ENCODE measurements at regions not wholly inside any gene's neighbourhood (a gene's known extent, or its start where the extent isn't known, plus 50 kb on each side); places are given as distances from the start of the nearest gene placed in this dataset.
"Not testable (repeated sequence)": the region's sequence is repeated elsewhere in the genome, so short reads cannot be mapped to it uniquely, and the experiment has no call there.

DNA sequence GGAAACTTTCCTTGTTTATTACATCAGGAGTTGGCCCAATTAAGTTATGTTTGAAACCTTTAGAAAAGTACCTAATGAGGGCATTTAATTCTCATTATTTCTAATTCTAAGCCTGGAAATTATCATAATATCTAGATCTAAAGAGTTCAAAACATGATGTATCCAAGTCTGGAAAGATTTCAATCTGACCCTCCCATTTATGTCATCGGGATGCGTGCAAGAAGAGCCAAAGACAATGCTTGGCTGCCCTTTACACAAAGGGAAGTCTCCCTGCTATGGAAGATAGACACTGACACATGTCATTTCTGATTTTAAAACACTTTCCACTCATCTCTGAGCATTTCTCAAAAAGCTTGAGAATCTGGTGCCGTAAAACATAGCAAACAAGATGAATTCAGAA lies 222.4 kb downstream of the ANTXR2 start:
- DNase-seq (ENCODE audit: low spot score): no peak

DNA sequence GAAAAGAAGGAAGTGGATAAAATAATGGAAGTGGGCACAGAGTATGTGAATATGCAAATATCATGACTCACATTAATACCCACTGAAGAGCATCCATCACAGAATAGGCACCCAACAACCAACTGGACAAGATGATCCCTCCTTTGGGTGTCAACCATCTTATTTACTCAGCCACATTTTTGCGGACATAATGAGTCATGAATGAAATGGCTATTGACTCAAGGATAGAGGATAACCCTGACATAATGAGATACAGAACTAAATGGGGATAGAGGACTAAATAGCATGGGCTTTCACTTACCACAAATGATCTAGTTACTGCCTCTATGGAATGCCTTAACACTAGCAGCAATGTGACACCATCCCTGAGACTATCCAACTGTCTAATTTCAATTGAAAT lies 224.7 kb downstream of the ANTXR2 start:
- DNase-seq (ENCODE audit: low spot score): no peak

DNA sequence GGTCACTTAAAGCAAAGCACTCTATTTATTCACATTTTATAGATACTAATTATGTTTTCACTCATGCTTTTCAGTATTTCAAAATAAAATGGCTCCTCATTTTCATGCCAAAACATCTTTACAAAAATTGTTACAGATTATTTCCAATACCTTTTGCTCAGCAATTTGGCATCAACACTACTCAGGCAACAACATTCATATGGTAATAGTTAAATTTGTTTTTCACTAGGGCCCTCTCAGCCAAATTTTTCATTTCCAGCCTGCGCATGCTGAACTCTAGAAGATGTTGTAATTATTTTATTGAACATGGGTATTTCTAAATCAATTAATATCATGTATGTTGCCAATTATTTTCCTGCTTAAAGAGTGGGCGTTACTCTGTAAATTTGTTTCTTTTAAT lies 225.6 kb downstream of the ANTXR2 start:
- no peak for DNase-seq (ENCODE audit: low spot score)

DNA sequence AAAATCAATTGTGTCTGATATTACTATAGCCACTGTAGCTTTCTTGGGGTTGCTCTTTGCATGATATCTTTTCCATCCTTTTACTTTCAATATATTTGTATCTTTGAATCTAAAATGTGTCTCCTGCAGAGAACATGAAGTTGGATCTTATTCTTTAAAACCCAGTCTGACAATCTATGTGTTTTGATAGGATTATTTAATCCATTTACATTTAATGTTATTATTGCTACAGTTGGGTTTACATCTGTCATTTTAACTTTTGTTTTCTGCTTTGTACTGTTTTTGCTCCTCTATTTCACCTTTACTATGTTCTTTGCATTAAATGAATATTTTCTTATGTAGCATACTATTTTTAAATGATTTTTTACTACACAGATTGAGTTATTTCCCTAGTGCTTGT lies 230.9 kb downstream of the ANTXR2 start:
- DNase-seq (ENCODE audit: low spot score): no peak

DNA sequence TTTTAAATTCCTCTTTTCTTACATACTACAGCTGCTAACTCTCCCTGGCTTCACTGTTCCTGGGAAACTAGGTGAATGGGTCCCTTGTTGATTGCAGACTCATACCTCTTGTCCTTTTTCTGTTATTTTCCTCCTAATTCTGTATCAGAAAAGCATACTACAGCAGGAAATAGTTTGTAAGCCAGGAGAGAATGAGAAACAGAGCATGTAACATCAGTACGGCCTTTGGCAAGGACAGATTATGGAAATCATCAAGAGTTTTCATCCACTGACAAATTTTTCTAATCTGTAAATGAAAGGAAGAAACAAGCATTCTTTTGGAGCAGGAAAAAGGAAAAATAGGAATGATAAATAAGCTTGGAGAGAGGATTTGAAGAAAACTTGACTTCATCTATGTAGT lies 239.2 kb downstream of the ANTXR2 start:
- no peak for DNase-seq (ENCODE audit: low spot score)

GRCh38 chr4:79831701-79832514 lies 241.1 kb downstream of the ANTXR2 start:
- DNase-seq (ENCODE audit: low spot score): no peak

- DNase-seq (ENCODE audit: low spot score): no peak
These were observed 241.9 kb downstream of the ANTXR2 start for GRCh38 chr4:79831119-79831528.

DNA sequence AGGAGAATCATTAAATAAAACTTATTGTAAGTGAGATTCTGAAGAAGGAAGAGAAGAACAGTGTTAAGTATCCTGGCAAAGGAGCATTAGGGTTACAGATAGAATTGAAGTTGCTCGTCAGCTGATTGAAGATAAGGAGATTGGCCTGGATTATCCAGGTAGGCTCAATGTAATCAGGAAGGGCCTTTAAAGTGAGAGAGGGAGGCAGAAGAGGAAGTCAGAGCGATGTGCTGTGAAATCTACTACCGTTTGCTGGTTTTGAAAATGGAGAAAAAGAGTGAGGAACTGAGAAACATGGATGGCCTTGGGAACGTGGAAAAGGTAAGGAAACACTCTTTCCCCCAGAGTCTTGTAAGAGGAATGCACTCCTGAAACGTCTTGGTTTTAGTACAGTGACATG lies 245.7 kb downstream of the ANTXR2 start:
- no peak for DNase-seq (ENCODE audit: low spot score)

- DNase-seq (ENCODE audit: low spot score): no peak
These were observed 249.8 kb downstream of the ANTXR2 start for GRCh38 chr4:79823148-79823763.

DNA sequence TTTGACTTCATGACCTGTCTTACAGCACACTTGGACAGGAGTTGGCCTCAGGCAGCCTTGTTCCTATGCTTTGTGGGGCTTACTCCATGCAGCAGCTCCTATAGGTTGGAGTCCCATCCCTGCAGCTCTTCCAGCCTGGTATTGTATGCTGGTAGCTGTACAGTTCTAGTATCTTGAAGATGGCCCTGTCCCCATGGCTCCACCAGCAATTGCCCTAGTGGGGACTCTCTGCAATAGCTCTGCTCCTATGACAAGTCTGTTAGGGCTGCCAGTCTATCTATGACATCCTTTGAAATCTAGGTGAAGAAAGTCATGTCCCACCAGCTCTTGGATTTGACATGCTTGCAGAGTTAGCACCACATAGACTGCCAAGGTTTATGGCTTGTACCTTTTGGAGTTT lies 252.6 kb downstream of the ANTXR2 start:
- DNase-seq (ENCODE audit: low spot score): no peak

GRCh38 chr4:79807933-79808332 lies 265.1 kb downstream of the ANTXR2 start:
- not testable (repeated sequence) for DNase-seq (ENCODE audit: low spot score)

GRCh38 chr4:79798047-79798446 lies 275.0 kb downstream of the ANTXR2 start:
- DNase-seq (ENCODE audit: low spot score): no peak

GRCh38 chr4:79796948-79797347 lies 276.1 kb downstream of the ANTXR2 start:
- no peak for DNase-seq (ENCODE audit: low spot score)

DNA sequence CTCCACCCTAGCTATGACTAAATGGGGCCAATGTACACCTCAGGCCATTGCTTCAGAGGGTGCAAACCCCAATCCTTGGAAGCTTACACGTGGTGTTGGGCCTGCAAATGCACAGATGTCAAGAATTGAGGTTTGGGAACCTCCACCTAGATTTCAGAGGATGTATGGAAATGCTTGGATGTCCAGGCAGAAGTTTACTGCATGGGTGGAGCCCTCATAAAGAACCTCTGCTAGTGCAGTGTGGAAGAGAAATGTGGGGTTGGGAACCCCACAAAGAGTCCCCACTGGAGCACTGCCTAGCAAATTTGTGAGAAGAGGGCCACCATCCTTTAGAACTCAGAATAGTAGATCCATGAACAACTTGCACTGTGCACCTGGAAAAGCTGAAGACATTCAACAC lies 284.1 kb downstream of the ANTXR2 start:
- DNase-seq (ENCODE audit: low spot score): no peak

- no peak for DNase-seq (ENCODE audit: low spot score)
These were observed 292.9 kb downstream of the ANTXR2 start for GRCh38 chr4:79780129-79780528.

GRCh38 chr4:79772510-79772909 lies 300.5 kb downstream of the ANTXR2 start:
- no peak for DNase-seq (ENCODE audit: low spot score)

DNA sequence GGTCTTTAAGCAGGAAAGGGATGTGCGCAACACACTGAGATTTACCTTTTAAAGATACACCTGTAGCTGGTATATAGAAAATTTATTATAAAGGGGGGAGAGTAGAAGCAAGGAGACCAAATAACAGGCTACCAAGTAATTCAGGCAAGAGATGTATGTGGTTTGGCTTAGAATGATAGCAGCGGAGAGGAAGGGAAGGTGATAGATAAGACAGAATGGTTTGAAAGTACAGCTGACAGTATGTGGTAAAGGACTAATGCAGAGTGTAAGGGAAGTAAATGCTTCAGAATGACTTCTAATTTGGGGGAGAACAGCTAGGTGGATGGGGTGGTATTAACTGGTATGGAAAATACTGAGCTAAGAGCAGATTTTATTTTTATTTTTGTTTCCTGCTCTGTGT lies 308.9 kb downstream of the ANTXR2 start:
- DNase-seq (ENCODE audit: low spot score): no peak

DNA sequence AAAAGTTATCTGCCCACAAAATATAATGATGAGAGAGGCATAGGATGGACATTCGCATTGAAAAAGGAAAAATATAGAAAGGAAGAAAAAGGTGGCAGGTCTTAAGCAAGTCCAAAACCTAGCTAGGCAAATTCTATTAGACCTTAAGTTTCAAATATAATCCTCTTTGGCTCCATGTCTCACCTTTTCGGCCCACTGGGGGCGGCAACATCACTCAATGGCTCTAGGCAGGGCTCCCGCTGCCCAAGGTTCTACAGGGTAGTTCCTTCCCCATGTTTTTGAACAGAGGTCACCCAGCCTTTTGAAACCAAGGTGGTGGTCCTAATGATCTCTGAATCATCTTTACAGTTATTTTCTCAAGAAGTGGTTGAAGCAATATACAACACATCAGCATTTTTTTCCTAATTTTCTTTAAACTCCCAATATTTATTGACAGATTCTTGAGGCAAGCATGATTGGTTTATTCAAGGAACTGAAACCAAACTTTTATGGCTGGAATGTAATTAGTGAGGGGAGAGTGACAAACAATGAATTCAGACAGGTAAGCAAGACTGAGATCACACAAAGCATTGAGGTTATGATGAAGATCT lies 309.4 kb downstream of the ANTXR2 start:
- DNase-seq (ENCODE audit: low spot score): no peak

GRCh38 chr4:79759793-79760192 lies 313.2 kb downstream of the ANTXR2 start:
- no peak for DNase-seq (ENCODE audit: low spot score)

- DNase-seq (ENCODE audit: low spot score): no peak
These were observed 315.4 kb downstream of the ANTXR2 start for GRCh38 chr4:79757600-79757999.

- no peak for DNase-seq (ENCODE audit: low spot score)
These were observed 316.7 kb downstream of the ANTXR2 start for GRCh38 chr4:79756140-79756895.

GRCh38 chr4:79748835-79749234 lies 324.2 kb downstream of the ANTXR2 start:
- no peak for DNase-seq (ENCODE audit: low spot score)

DNA sequence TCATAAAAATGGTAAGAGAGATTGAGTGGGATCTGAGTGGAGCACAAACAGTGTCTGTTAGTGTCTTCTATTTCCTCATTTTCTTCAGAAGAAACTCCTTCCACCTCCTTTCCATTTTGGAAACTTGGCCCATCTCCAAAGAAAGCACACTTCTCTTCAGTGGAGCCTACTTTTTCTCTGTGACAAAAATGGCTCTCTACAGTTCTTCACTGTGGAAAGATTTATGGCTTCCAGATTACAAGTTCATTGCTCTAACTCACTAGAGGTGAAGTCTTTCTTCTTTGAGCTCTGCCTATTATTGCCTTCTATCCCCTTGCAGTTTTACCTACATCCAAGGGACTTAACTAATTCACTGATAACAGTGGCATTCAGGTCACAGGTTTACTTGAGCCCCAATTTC lies 325.8 kb downstream of the ANTXR2 start:
- no peak for DNase-seq (ENCODE audit: low spot score)

Measured in left forelimb (tissue), 1 donor.